PC-3 (cell line): ENCODE measurements at regions not wholly inside any gene's neighbourhood (a gene's known extent, or its start where the extent isn't known, plus 50 kb on each side); places are given as distances from the start of the nearest gene placed in this dataset.

Experiments used
- ATAC-seq: fragments of 200-7000 bp; cut with Tn5 transposase; 2 replicates; pipeline ENCODE4 v1.9.1; 2020; ENCODE audit warnings: mild to moderate bottlenecking, moderate library complexity
- BruUV-seq: library from RNA; stranded (reverse); fragments of 400-500 nt; replicated peaks from 2 replicates; lab custom pipeline; 2021; lab: Mats Ljungman, UMichigan
- CTCF ChIA-PET: fragments of 300-600 bp; sonication (Branson Sonifier 250); formaldehyde crosslinking; loops from one replicate; lab custom pipeline; 2022; ENCODE audit warnings: antibody characterized with exemption; lab: Charles Lee
- POLR2A ChIA-PET: fragments of 300-600 bp; sonication (Branson Sonifier 250); formaldehyde crosslinking; loops from one replicate; lab custom pipeline; 2022; ENCODE audit warnings: antibody characterized with exemption; ENCODE audit not compliant: unreplicated experiment; lab: Charles Lee
- DNase-seq: peaks from one replicate; pipeline ENCODE4 v3.0.0-alpha.2; 2015
- H2AFZ ChIP-seq: fragments of 300-600 bp; sonication (generic); 2 replicates; pipeline ENCODE4 v1.6.0; 2016; ENCODE audit warnings: antibody characterized with exemption, low read length
- H3F3A ChIP-seq: fragments of 300-600 bp; sonication (generic); one replicate; pipeline ENCODE4 v1.6.0; 2017; ENCODE audit warnings: antibody characterized with exemption, low read length, control low read depth, mild to moderate bottlenecking; ENCODE audit not compliant: unreplicated experiment
- H3K27ac ChIP-seq: fragments of 300-600 bp; sonication (generic); 2 replicates; pipeline ENCODE4 v1.5.1; 2016; ENCODE audit warnings: mild to moderate bottlenecking, low read length
- H3K27me3 ChIP-seq: fragments of 300-600 bp; sonication (generic); 2 replicates; pipeline ENCODE4 v1.6.1; 2016; ENCODE audit warnings: low read length, mixed read lengths
- H3K36me3 ChIP-seq: fragments of 300-600 bp; sonication (generic); 2 replicates; pipeline ENCODE4 v1.6.1; 2016; ENCODE audit warnings: low read depth, mixed run types, low read length, mixed read lengths
- H3K4me1 ChIP-seq: fragments of 300-600 bp; sonication (generic); 2 replicates; pipeline ENCODE4 v1.5.1; 2016; ENCODE audit warnings: low read length; ENCODE audit not compliant: insufficient read depth
- H3K4me2 ChIP-seq: fragments of 300-600 bp; sonication (generic); 2 replicates; pipeline ENCODE4 v1.6.0; 2016; ENCODE audit warnings: low read length
- H3K4me3 ChIP-seq: fragments of 300-600 bp; sonication (generic); 2 replicates; pipeline ENCODE4 v1.5.1; 2016; ENCODE audit warnings: mild to moderate bottlenecking, low read length, mixed read lengths
- H3K79me2 ChIP-seq: fragments of 300-600 bp; sonication (generic); 2 replicates; pipeline ENCODE4 v1.6.1; 2017; ENCODE audit warnings: low read length, mixed read lengths
- H3K9ac ChIP-seq: fragments of 300-600 bp; sonication (generic); 2 replicates; pipeline ENCODE4 v1.6.0; 2016; ENCODE audit warnings: mild to moderate bottlenecking, low read length
- H3K9me2 ChIP-seq: fragments of 300-600 bp; sonication (generic); replicated peaks from 2 replicates; pipeline ENCODE4 v1.6.1; 2016; ENCODE audit warnings: mixed run types, low read length, mixed read lengths
- H3K9me3 ChIP-seq: fragments of 300-600 bp; sonication (generic); 2 replicates; pipeline ENCODE4 v1.6.1; 2016; ENCODE audit warnings: low read length, mixed read lengths
- H4K20me1 ChIP-seq: fragments of 300-600 bp; sonication (generic); 2 replicates; pipeline ENCODE4 v1.6.1; 2016; ENCODE audit warnings: low read length, mixed read lengths
- CTCF ChIP-seq: fragments of 300-600 bp; sonication (generic); conservative IDR thresholded peaks from 2 replicates; pipeline ENCODE4 v1.5.1; 2017; ENCODE audit warnings: antibody characterized with exemption, low read depth, mild to moderate bottlenecking, low read length
- EZH2 ChIP-seq: fragments of 300-600 bp; sonication (generic); IDR thresholded peaks from one replicate; pipeline ENCODE4 v1.6.1; 2017; ENCODE audit warnings: antibody characterized with exemption, mild to moderate bottlenecking, low read length; ENCODE audit not compliant: unreplicated experiment
- EZH2phosphoT487 ChIP-seq: fragments of 300-600 bp; sonication (generic); IDR thresholded peaks from 2 replicates; pipeline ENCODE4 v1.6.1; 2018; ENCODE audit warnings: mild to moderate bottlenecking, antibody characterized with exemption, low read length, borderline replicate concordance
- intact Hi-C: fragments of 100-400 bp; cut with micrococcal nuclease; formaldehyde crosslinking; loops from 2 replicates; pipeline ENCODE4 v1.9.0; 2023

GRCh38 chr4:159526172-159526571, 423.3 kb downstream of the RAPGEF2 start:
- CTCF ChIA-PET, result no interaction called here
- Histone ChIP-seq H3F3A (no peaks in the 10 kb centered on the region), H3K27ac (no peak overlapping the region), H2AFZ (no peak overlapping the region), H3K9me2 (no peaks in the 10 kb centered on the region), H3K9me3 (no peaks in the 10 kb centered on the region), H3K9ac (no peak overlapping the region), H3K27me3 (no peaks in the 10 kb centered on the region), H3K4me3 (no peak overlapping the region), H3K79me2 (no peaks in the 10 kb centered on the region), H3K36me3 (no peaks in the 10 kb centered on the region), H3K4me1 (no peaks in the 10 kb centered on the region), H4K20me1 (no peaks in the 10 kb centered on the region), H3K4me2 (no peak overlapping the region)
- POLR2A ChIA-PET, result no interaction called here
- no peak for ATAC-seq
- intact Hi-C loops, result no loop called here
- no peak for TF ChIP-seq EZH2
- no peak for TF ChIP-seq EZH2phosphoT487
- TF ChIP-seq CTCF, result no peak
- no peak for DNase-seq
- BruUV-seq, result no TSS peak

GRCh38 chr4:159534655-159535054, 431.8 kb downstream of the RAPGEF2 start:
- Histone ChIP-seq H3K4me3 (no peak overlapping the region), H3K27me3 (no peaks in the 10 kb centered on the region), H3K4me1 (no peaks in the 10 kb centered on the region), H3K79me2 (no peaks in the 10 kb centered on the region), H3K9me2 (no peaks in the 10 kb centered on the region), H3K36me3 (no peaks in the 10 kb centered on the region), H3K4me2 (no peak overlapping the region), H3K9ac (no peak overlapping the region), H3K27ac (no peak overlapping the region), H3K9me3 (no peaks in the 10 kb centered on the region), H2AFZ (no peak overlapping the region), H4K20me1 (no peaks in the 10 kb centered on the region), H3F3A (no peaks in the 10 kb centered on the region)
- intact Hi-C loops, result no loop called here
- ATAC-seq, result no peak
- DNase-seq, result no peak
- no TSS peak for BruUV-seq
- TF ChIP-seq EZH2phosphoT487 (no peak), CTCF (no peak), EZH2 (no peak)
- ChIA-PET POLR2A (no interaction called here), CTCF (no interaction called here)

GRCh38 chr4:159538556-159538955, 435.7 kb downstream of the RAPGEF2 start:
- ATAC-seq (no peak), DNase-seq (no peak)
- ChIA-PET POLR2A (no interaction called here), CTCF (no interaction called here)
- Histone ChIP-seq H4K20me1 (no peaks in the 10 kb centered on the region), H3K4me2 (no peak overlapping the region), H2AFZ (no peak overlapping the region), H3K4me3 (no peak overlapping the region), H3K79me2 (no peaks in the 10 kb centered on the region), H3F3A (no peaks in the 10 kb centered on the region), H3K27me3 (no peaks in the 10 kb centered on the region), H3K36me3 (no peaks in the 10 kb centered on the region), H3K27ac (no peak overlapping the region), H3K9me3 (no peaks in the 10 kb centered on the region), H3K9me2 (no peaks in the 10 kb centered on the region), H3K9ac (no peak overlapping the region), H3K4me1 (no peaks in the 10 kb centered on the region)
- TF ChIP-seq CTCF (no peak), EZH2phosphoT487 (no peak), EZH2 (no peak)
- BruUV-seq, result no TSS peak
- intact Hi-C loops, result no loop called here
